ENCODE measurements at regions not wholly inside any gene's neighbourhood (a gene's known extent, or its start where the extent isn't known, plus 50 kb on each side); places are given as distances from the start of the nearest gene placed in this dataset.

GRCh38 chr6:118383924-118384323 lies 164.2 kb upstream of the PLN start:
- H3K4me3 ChIP-seq (ENCODE audit: low read length), result no peak overlapping the region
- DNase-seq (ENCODE audit: low read depth), result no peak
- no peak for TF ChIP-seq CTCF (conservative IDR thresholded peaks at IDR 0.05; ENCODE audit: low read depth, low read length)

GRCh38 chr6:118386975-118387374 lies 161.1 kb upstream of the PLN start:
- H3K4me3 ChIP-seq (ENCODE audit: low read length), result no peak overlapping the region
- no peak for DNase-seq (ENCODE audit: low read depth)
- TF ChIP-seq CTCF (conservative IDR thresholded peaks at IDR 0.05; ENCODE audit: low read depth, low read length), result no peak

GRCh38 chr6:118387921-118388701 lies 160.0 kb upstream of the PLN start:
- DNase-seq (ENCODE audit: low read depth), result peak; percentile 42
- no peak for TF ChIP-seq CTCF (conservative IDR thresholded peaks at IDR 0.05; ENCODE audit: low read depth, low read length)
- no peak overlapping the region for H3K4me3 ChIP-seq (ENCODE audit: low read length)

GRCh38 chr6:118391086-118391485 lies 157.0 kb upstream of the PLN start:
- DNase-seq (ENCODE audit: low read depth), result no peak
- no peak for TF ChIP-seq CTCF (conservative IDR thresholded peaks at IDR 0.05; ENCODE audit: low read depth, low read length)
- no peak overlapping the region for H3K4me3 ChIP-seq (ENCODE audit: low read length)

- TF ChIP-seq CTCF (conservative IDR thresholded peaks at IDR 0.05; ENCODE audit: low read depth, low read length), result no peak
- H3K4me3 ChIP-seq (ENCODE audit: low read length), result no peak overlapping the region
- no peak for DNase-seq (ENCODE audit: low read depth)
These were observed 154.0 kb upstream of the PLN start for GRCh38 chr6:118394106-118394505.

- no peak for TF ChIP-seq CTCF (conservative IDR thresholded peaks at IDR 0.05; ENCODE audit: low read depth, low read length)
- no peak for DNase-seq (ENCODE audit: low read depth)
- no peak overlapping the region for H3K4me3 ChIP-seq (ENCODE audit: low read length)
These were observed 151.1 kb upstream of the PLN start for GRCh38 chr6:118396969-118397368.

Data from retinal pigment epithelial cell (primary cell).